Caco-2 (cell line): ENCODE measurements at regions not wholly inside any gene's neighbourhood (a gene's known extent, or its start where the extent isn't known, plus 50 kb on each side); places are given as distances from the start of the nearest gene placed in this dataset.

Source experiments
- BruUV-seq: library from RNA; stranded (reverse); fragments of 400-500 nt; replicated peaks from 2 replicates; lab custom pipeline; 2021; lab: Mats Ljungman, UMichigan
- CTCF ChIA-PET: fragments of 300-600 bp; sonication (Branson Sonifier 250); formaldehyde crosslinking; loops from one replicate; lab custom pipeline; 2022; ENCODE audit warnings: antibody characterized with exemption; lab: Charles Lee
- POLR2A ChIA-PET: fragments of 300-600 bp; sonication (Branson Sonifier 250); formaldehyde crosslinking; loops from one replicate; lab custom pipeline; 2022; ENCODE audit warnings: antibody characterized with exemption; lab: Charles Lee
- DNase-seq, 2 experiments: peaks; one replicate each; pipeline versions ENCODE4 v3.0.0 to v3.0.0-alpha.2; 2020 to 2022
- H3K27me3 ChIP-seq: replicated peaks from 2 replicates; pipeline ENCODE4 v1.6.0; 2011; ENCODE audit warnings: low read length; ENCODE audit not compliant: control insufficient read depth, insufficient read depth
- H3K36me3 ChIP-seq: 2 replicates; pipeline ENCODE4 v1.5.1; 2011; ENCODE audit warnings: low read length; ENCODE audit not compliant: control insufficient read depth, insufficient read depth
- H3K4me1 ChIP-seq: fragments of 250-450 bp; sonication (Bioruptor Pico); 2 replicates; pipeline ENCODE4 v1.5.1; 2020; ENCODE audit warnings: mild to moderate bottlenecking
- H3K4me3 ChIP-seq: 2 replicates; pipeline ENCODE4 v1.5.1; 2011; ENCODE audit warnings: low read depth, mild to moderate bottlenecking, control low read depth, low read length
- H3K9me3 ChIP-seq: fragments of 250-450 bp; sonication (Bioruptor Pico); 2 replicates; pipeline ENCODE4 v1.5.1; 2020; ENCODE audit warnings: mild to moderate bottlenecking, moderate library complexity
- H3K27ac Mint-ChIP-seq: one replicate; pipeline ENCODE4 v1.8.0; 2022; ENCODE audit warnings: mixed read lengths; ENCODE audit not compliant: unreplicated experiment
- H3K27me3 Mint-ChIP-seq: one replicate; pipeline ENCODE4 v1.8.0; 2022; ENCODE audit warnings: mixed read lengths; ENCODE audit not compliant: insufficient read depth, unreplicated experiment
- H3K36me3 Mint-ChIP-seq: one replicate; pipeline ENCODE4 v1.8.0; 2022; ENCODE audit warnings: mild to moderate bottlenecking, mixed read lengths; ENCODE audit not compliant: insufficient read depth, unreplicated experiment
- H3K4me1 Mint-ChIP-seq: one replicate; pipeline ENCODE4 v1.8.0; 2022; ENCODE audit warnings: low read depth, mixed read lengths; ENCODE audit not compliant: unreplicated experiment
- H3K4me3 Mint-ChIP-seq: one replicate; pipeline ENCODE4 v1.8.0; 2022; ENCODE audit warnings: mild to moderate bottlenecking, moderate library complexity, mixed read lengths; ENCODE audit not compliant: unreplicated experiment
- H3K9me3 Mint-ChIP-seq: one replicate; pipeline ENCODE4 v1.8.0; 2022; ENCODE audit warnings: mixed read lengths; ENCODE audit not compliant: unreplicated experiment
- intact Hi-C: fragments of 100-400 bp; cut with micrococcal nuclease; formaldehyde crosslinking; loops from one replicate; pipeline ENCODE4 v1.10.0; 2022; ENCODE audit not compliant: unreplicated experiment
- TF ChIP-seq, protein P1 (sequence below), 2 experiments: fragments of 200-600 bp in 1 of 2; IDR thresholded peaks; 1 replicate in 1 of 2; 2 replicates in 1 of 2; pipeline versions ENCODE4 v1.5.1 to v1.8.0; 2011 to 2022; ENCODE audit warnings: antibody characterized with exemption in 1 of 2, control low read depth in 1 of 2, inconsistent platforms in 1 of 2, low read depth in 1 of 2, low read length in 1 of 2, mild to moderate bottlenecking in 1 of 2, moderate library complexity in 1 of 2; ENCODE audit not compliant: insufficient read depth in 1 of 2, severe bottlenecking in 1 of 2, unreplicated experiment in 1 of 2

GRCh38 chr1:177426497-177426896 lies 255.7 kb downstream of the BRINP2 start:
- Mint-ChIP-seq H3K27me3 (peaks cover 8% of the 10 kb centered on the region), H3K4me1 (no peaks in the 10 kb centered on the region), H3K9me3 (no peaks in the 10 kb centered on the region), H3K4me3 (no peak overlapping the region), H3K36me3 (no peaks in the 10 kb centered on the region), H3K27ac (no peak overlapping the region)
- TF ChIP-seq, protein P1, sequence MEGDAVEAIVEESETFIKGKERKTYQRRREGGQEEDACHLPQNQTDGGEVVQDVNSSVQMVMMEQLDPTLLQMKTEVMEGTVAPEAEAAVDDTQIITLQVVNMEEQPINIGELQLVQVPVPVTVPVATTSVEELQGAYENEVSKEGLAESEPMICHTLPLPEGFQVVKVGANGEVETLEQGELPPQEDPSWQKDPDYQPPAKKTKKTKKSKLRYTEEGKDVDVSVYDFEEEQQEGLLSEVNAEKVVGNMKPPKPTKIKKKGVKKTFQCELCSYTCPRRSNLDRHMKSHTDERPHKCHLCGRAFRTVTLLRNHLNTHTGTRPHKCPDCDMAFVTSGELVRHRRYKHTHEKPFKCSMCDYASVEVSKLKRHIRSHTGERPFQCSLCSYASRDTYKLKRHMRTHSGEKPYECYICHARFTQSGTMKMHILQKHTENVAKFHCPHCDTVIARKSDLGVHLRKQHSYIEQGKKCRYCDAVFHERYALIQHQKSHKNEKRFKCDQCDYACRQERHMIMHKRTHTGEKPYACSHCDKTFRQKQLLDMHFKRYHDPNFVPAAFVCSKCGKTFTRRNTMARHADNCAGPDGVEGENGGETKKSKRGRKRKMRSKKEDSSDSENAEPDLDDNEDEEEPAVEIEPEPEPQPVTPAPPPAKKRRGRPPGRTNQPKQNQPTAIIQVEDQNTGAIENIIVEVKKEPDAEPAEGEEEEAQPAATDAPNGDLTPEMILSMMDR (IDR thresholded peaks at IDR 0.05; ENCODE audit: insufficient read depth in 1 of 2, low read depth in 1 of 2, low read length in 1 of 2, severe bottlenecking in 1 of 2, unreplicated experiment in 1 of 2): no peak
- no TSS peak for BruUV-seq
- no peak for DNase-seq
- Histone ChIP-seq H3K9me3 (no peaks in the 10 kb centered on the region), H3K27me3 (no peaks in the 10 kb centered on the region; the same call in 1 of the 2 replicates), H3K4me3 (no peak overlapping the region), H3K36me3 (no peaks in the 10 kb centered on the region), H3K4me1 (no peaks in the 10 kb centered on the region)
- CTCF ChIA-PET: no interaction called here
- POLR2A ChIA-PET: no interaction called here
- intact Hi-C loops: loop anchor here (5.0 kb wide), 2 partner anchors 71 to 356 kb away; no protein-coding TSS in a partner anchor

GRCh38 chr1:177425199-177425598 lies 254.4 kb downstream of the BRINP2 start:
- Histone ChIP-seq H3K9me3 (no peaks in the 10 kb centered on the region), H3K4me1 (no peaks in the 10 kb centered on the region), H3K36me3 (no peaks in the 10 kb centered on the region), H3K27me3 (no peaks in the 10 kb centered on the region; the same call in 1 of the 2 replicates), H3K4me3 (no peak overlapping the region)
- H3K27me3 Mint-ChIP-seq: peaks cover 8% of the 10 kb centered on the region
- H3K27ac Mint-ChIP-seq: no peak overlapping the region
- DNase-seq: no peak
- POLR2A ChIA-PET: no interaction called here
- TF ChIP-seq, protein P1 (IDR thresholded peaks at IDR 0.05; ENCODE audit: insufficient read depth in 1 of 2, low read depth in 1 of 2, low read length in 1 of 2, severe bottlenecking in 1 of 2, unreplicated experiment in 1 of 2): no peak
- H3K9me3 Mint-ChIP-seq: no peaks in the 10 kb centered on the region
- H3K4me1 Mint-ChIP-seq: no peaks in the 10 kb centered on the region
- no peaks in the 10 kb centered on the region for H3K36me3 Mint-ChIP-seq
- no peak overlapping the region for H3K4me3 Mint-ChIP-seq
- BruUV-seq: no TSS peak
- intact Hi-C loops: loop anchor here (5.0 kb wide), 2 partner anchors 72 to 357 kb away; no protein-coding TSS in a partner anchor
- CTCF ChIA-PET: no interaction called here

DNA sequence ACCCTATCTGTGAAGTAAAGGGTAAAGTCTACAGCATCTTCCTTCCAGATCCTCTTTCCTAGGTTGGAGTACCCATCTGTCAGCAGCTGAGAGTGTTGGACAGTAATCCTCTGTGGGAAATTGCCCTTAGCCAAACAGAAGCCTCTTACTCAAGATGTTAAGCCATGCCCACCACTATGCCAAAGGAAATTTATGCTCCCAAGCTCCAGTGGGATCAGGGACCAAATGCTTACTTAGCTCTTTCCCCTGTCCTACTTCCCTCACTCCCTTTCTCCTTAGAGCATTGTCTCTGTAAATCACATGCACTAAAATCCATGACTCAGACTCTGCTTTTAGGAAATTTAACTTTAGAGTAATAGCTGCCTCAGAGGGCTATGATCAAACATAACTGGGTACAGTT lies 254.0 kb downstream of the BRINP2 start:
- Histone ChIP-seq H3K4me1 (no peaks in the 10 kb centered on the region), H3K4me3 (no peak overlapping the region), H3K9me3 (no peaks in the 10 kb centered on the region), H3K27me3 (no peaks in the 10 kb centered on the region; the same call in 1 of the 2 replicates), H3K36me3 (no peaks in the 10 kb centered on the region)
- Mint-ChIP-seq H3K4me1 (no peaks in the 10 kb centered on the region), H3K27me3 (peaks cover 8% of the 10 kb centered on the region), H3K36me3 (no peaks in the 10 kb centered on the region), H3K4me3 (no peak overlapping the region), H3K9me3 (no peaks in the 10 kb centered on the region), H3K27ac (no peak overlapping the region)
- TF ChIP-seq, protein P1 (IDR thresholded peaks at IDR 0.05; ENCODE audit: insufficient read depth in 1 of 2, low read depth in 1 of 2, low read length in 1 of 2, severe bottlenecking in 1 of 2, unreplicated experiment in 1 of 2): no peak
- CTCF ChIA-PET: no interaction called here
- POLR2A ChIA-PET: no interaction called here
- no TSS peak for BruUV-seq
- intact Hi-C loops: loop anchor here (5.0 kb wide), 2 partner anchors 73 to 358 kb away; no protein-coding TSS in a partner anchor
- DNase-seq: no peak
